OCI-LY3 (cell line): ENCODE measurements at regions not wholly inside any gene's neighbourhood (a gene's known extent, or its start where the extent isn't known, plus 50 kb on each side); places are given as distances from the start of the nearest gene placed in this dataset.

Source experiments
- H2AFZ ChIP-seq: fragments of 200-600, 300-600 bp; shearing (Covaris generic); 2 replicates; pipeline ENCODE4 v1.6.0; 2014; ENCODE audit warnings: antibody characterized with exemption, low read depth, low read length
- H3K27ac ChIP-seq: fragments of 200-600, 300-600 bp; sonication (generic); 2 replicates; pipeline ENCODE4 v1.5.1; 2014; ENCODE audit warnings: mild to moderate bottlenecking, low read length, moderate library complexity, mixed read lengths
- H3K27me3 ChIP-seq: fragments of 200-600, 300-600 bp; sonication (generic); 2 replicates; pipeline ENCODE4 v1.6.1; 2014; ENCODE audit warnings: low read depth, low read length, mixed read lengths
- H3K36me3 ChIP-seq: fragments of 200-600, 300-600 bp; sonication (generic); replicated peaks from 2 replicates; pipeline ENCODE3; 2014; ENCODE audit warnings: low read depth, low read length, mixed read lengths
- H3K4me1 ChIP-seq: fragments of 300-600, 200-600 bp; sonication (generic); 2 replicates; pipeline ENCODE4 v1.6.1; 2014; ENCODE audit warnings: low read length, mixed read lengths
- H3K4me2 ChIP-seq: fragments of 200-600, 300-600 bp; sonication (generic); 2 replicates; pipeline ENCODE4 v1.6.1; 2014; ENCODE audit warnings: low read length, mixed read lengths
- H3K4me3 ChIP-seq: fragments of 300-600, 200-600 bp; sonication (generic); 2 replicates; pipeline ENCODE4 v1.5.1; 2014; ENCODE audit warnings: antibody characterized with exemption, mild to moderate bottlenecking, low read length, moderate library complexity
- H3K79me2 ChIP-seq: fragments of 300-600, 200-600 bp; shearing (Covaris generic); 2 replicates; pipeline ENCODE4 v1.6.1; 2014; ENCODE audit warnings: mild to moderate bottlenecking, low read length, mixed read lengths
- H3K9ac ChIP-seq: fragments of 300-600, 200-600 bp; shearing (Covaris generic); 2 replicates; pipeline ENCODE4 v1.6.0; 2014; ENCODE audit warnings: mild to moderate bottlenecking, low read length, moderate library complexity
- H3K9me3 ChIP-seq: fragments of 200-600, 300-600 bp; shearing (Covaris generic); 2 replicates; pipeline ENCODE4 v1.6.1; 2014; ENCODE audit warnings: low read length, mixed read lengths; ENCODE audit not compliant: insufficient read depth
- H4K20me1 ChIP-seq: fragments of 200-600, 300-600 bp; sonication (generic); 2 replicates; pipeline ENCODE4 v1.6.1; 2016; ENCODE audit warnings: low read length, mixed read lengths; ENCODE audit not compliant: insufficient read depth
- CTCF ChIP-seq: fragments of 200-600, 300-600 bp; sonication (generic); IDR thresholded peaks from 2 replicates; pipeline ENCODE4 v1.5.1; 2014; ENCODE audit warnings: antibody characterized with exemption, low read length, low read depth
- EZH2phosphoT487 ChIP-seq: fragments of 200-600 bp; shearing (Covaris generic); IDR thresholded peaks from 2 replicates; pipeline ENCODE4 v1.6.1; 2018; ENCODE audit warnings: antibody characterized with exemption, mixed run types, low read depth

DNA sequence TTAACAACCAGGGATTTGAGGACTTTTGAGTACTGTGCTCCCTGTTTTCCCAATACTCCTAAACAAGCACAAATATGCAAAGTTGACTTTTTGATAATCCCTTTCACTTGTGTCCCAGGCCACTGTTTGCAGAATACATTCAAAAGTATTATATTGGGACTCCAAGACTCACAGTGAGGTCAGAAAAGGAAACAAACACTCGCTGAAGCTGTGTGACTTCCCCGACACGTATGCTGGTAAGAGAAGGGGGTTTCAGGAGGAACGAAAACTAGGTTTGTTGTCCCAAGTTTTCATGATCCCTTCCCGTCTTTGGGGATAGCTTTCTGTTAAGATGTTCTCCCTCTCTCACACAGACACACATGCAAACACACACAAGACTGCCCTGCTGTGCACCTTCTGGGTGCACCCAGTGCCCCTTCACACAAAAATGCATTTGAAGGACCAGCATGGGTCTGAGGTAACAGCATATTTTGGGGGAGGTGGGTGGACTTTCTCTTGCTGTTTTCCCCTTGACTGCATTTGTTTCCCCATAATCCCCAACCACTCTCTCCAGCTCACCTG lies 225.2 kb upstream of the PRICKLE2 start:
- TF ChIP-seq CTCF (no peak), EZH2phosphoT487 (no peak)
- H4K20me1 ChIP-seq = no peaks in the 10 kb centered on the region
- peaks cover 76% of the 10 kb centered on the region for H3K4me1 ChIP-seq
- peak overlapping the region; percentile 47 for H3K4me3 ChIP-seq
- no peak overlapping the region for H2AFZ ChIP-seq
- peak overlapping the region; percentile 77 for H3K4me2 ChIP-seq
- H3K79me2 ChIP-seq = no peaks in the 10 kb centered on the region
- H3K9ac ChIP-seq = peak overlapping the region; percentile 37
- H3K27me3 ChIP-seq = no peaks in the 10 kb centered on the region
- H3K36me3 ChIP-seq = no peaks in the 10 kb centered on the region
- H3K9me3 ChIP-seq = no peaks in the 10 kb centered on the region
- peak overlapping the region; percentile 82 for H3K27ac ChIP-seq

GRCh38 chr3:64449026-64449425 lies 223.8 kb upstream of the PRICKLE2 start:
- Histone ChIP-seq H3K9ac (peak overlapping the region; percentile 66), H3K36me3 (no peaks in the 10 kb centered on the region), H3K27me3 (no peaks in the 10 kb centered on the region), H3K4me2 (peak overlapping the region; percentile 77), H3K4me3 (peak overlapping the region; percentile 38), H2AFZ (peak overlapping the region; percentile 7; the same call in 1 of the 2 replicates), H3K27ac (peak overlapping the region; percentile 82), H3K9me3 (no peaks in the 10 kb centered on the region), H3K4me1 (peaks cover 73% of the 10 kb centered on the region), H3K79me2 (no peaks in the 10 kb centered on the region), H4K20me1 (no peaks in the 10 kb centered on the region)
- TF ChIP-seq EZH2phosphoT487 (no peak), CTCF (no peak)

DNA sequence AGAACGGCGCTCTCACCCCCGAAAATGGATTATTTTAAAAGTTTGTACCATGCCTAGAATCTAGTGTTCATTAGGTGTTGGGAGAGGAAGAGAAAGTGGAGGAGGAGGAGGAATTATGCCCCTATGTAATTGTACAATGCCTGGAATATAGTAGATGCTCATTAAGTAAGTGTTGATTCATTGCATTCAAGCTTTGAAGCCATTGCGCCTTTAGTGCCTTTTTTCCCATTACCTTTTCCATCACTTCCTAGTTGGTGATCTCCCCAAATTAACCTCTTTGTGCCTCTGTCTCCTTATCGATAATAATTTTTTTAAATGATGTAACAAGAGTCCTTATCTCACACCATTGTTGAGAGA lies 220.7 kb upstream of the PRICKLE2 start:
- no peaks in the 10 kb centered on the region for H3K27me3 ChIP-seq
- H3K79me2 ChIP-seq = no peaks in the 10 kb centered on the region
- H3K4me2 ChIP-seq = no peak overlapping the region
- no peak overlapping the region for H3K4me3 ChIP-seq
- H3K9me3 ChIP-seq = no peaks in the 10 kb centered on the region
- H2AFZ ChIP-seq = no peak overlapping the region
- TF ChIP-seq EZH2phosphoT487 (no peak), CTCF (no peak)
- no peaks in the 10 kb centered on the region for H4K20me1 ChIP-seq
- H3K36me3 ChIP-seq = no peaks in the 10 kb centered on the region
- no peak overlapping the region for H3K9ac ChIP-seq
- peaks cover 44% of the 10 kb centered on the region for H3K4me1 ChIP-seq
- no peak overlapping the region for H3K27ac ChIP-seq

GRCh38 chr3:64445109-64445943 lies 220.1 kb upstream of the PRICKLE2 start:
- Histone ChIP-seq H3K4me1 (peaks cover 38% of the 10 kb centered on the region), H4K20me1 (no peaks in the 10 kb centered on the region), H3K27ac (no peak overlapping the region), H3K36me3 (no peaks in the 10 kb centered on the region), H2AFZ (no peak overlapping the region), H3K9ac (no peak overlapping the region), H3K4me3 (no peak overlapping the region), H3K9me3 (no peaks in the 10 kb centered on the region), H3K4me2 (no peak overlapping the region), H3K79me2 (no peaks in the 10 kb centered on the region), H3K27me3 (no peaks in the 10 kb centered on the region)
- TF ChIP-seq EZH2phosphoT487 (no peak), CTCF (no peak)
